Panc1 (cell line): ENCODE measurements at regions not wholly inside any gene's neighbourhood (a gene's known extent, or its start where the extent isn't known, plus 50 kb on each side); places are given as distances from the start of the nearest gene placed in this dataset.

Experiments used
- POLR2AphosphoS5 ChIP-seq: IDR thresholded peaks from 2 replicates; pipeline ENCODE4 v1.6.1; 2012; ENCODE audit warnings: mild to moderate bottlenecking, low read depth, low read length, moderate library complexity
- SIN3A ChIP-seq: IDR thresholded peaks from 2 replicates; pipeline ENCODE4 v1.6.1; 2012; ENCODE audit warnings: low read depth, mild to moderate bottlenecking, low read length, moderate library complexity, borderline replicate concordance; ENCODE audit not compliant: insufficient read depth
- TF ChIP-seq, protein P1 (sequence below): fragments of 450-650 bp; IDR thresholded peaks from 2 replicates; pipeline ENCODE4 v1.5.1; 2017; ENCODE audit warnings: mild to moderate bottlenecking
- TF ChIP-seq, protein P2 (sequence below), 2 experiments: IDR thresholded peaks; 2 replicates each; pipeline ENCODE4 v1.6.1; 2011 to 2012; ENCODE audit warnings: low read depth in 2 of 2, control low read depth in 1 of 2, low read length in 1 of 2, mild to moderate bottlenecking in 1 of 2, moderate library complexity in 1 of 2; ENCODE audit not compliant: insufficient read depth in 1 of 2

DNA sequence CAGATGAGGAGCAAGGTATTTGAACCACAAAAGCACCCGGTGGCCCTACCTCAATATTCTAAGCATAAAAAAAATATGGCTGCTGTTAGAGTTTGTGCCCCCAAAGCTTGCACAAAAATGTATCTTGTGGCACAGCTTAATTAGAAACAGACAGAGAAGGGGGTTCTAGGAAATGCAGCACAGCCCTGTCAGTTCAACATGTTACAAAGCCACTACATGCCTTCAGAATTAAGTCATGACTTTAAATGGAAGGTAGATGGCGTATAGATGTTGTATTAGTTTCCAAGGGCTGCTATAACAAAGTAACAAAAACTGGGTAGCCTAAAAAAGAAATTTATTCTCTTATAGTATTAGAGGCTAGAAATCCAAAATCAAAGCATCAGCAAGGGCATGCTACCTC, 703.8 kb downstream of the DIAPH3 start:
- TF ChIP-seq, protein P1, sequence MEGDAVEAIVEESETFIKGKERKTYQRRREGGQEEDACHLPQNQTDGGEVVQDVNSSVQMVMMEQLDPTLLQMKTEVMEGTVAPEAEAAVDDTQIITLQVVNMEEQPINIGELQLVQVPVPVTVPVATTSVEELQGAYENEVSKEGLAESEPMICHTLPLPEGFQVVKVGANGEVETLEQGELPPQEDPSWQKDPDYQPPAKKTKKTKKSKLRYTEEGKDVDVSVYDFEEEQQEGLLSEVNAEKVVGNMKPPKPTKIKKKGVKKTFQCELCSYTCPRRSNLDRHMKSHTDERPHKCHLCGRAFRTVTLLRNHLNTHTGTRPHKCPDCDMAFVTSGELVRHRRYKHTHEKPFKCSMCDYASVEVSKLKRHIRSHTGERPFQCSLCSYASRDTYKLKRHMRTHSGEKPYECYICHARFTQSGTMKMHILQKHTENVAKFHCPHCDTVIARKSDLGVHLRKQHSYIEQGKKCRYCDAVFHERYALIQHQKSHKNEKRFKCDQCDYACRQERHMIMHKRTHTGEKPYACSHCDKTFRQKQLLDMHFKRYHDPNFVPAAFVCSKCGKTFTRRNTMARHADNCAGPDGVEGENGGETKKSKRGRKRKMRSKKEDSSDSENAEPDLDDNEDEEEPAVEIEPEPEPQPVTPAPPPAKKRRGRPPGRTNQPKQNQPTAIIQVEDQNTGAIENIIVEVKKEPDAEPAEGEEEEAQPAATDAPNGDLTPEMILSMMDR: no peak
- no peak for TF ChIP-seq POLR2AphosphoS5
- TF ChIP-seq SIN3A: no peak
- TF ChIP-seq, protein P2, sequence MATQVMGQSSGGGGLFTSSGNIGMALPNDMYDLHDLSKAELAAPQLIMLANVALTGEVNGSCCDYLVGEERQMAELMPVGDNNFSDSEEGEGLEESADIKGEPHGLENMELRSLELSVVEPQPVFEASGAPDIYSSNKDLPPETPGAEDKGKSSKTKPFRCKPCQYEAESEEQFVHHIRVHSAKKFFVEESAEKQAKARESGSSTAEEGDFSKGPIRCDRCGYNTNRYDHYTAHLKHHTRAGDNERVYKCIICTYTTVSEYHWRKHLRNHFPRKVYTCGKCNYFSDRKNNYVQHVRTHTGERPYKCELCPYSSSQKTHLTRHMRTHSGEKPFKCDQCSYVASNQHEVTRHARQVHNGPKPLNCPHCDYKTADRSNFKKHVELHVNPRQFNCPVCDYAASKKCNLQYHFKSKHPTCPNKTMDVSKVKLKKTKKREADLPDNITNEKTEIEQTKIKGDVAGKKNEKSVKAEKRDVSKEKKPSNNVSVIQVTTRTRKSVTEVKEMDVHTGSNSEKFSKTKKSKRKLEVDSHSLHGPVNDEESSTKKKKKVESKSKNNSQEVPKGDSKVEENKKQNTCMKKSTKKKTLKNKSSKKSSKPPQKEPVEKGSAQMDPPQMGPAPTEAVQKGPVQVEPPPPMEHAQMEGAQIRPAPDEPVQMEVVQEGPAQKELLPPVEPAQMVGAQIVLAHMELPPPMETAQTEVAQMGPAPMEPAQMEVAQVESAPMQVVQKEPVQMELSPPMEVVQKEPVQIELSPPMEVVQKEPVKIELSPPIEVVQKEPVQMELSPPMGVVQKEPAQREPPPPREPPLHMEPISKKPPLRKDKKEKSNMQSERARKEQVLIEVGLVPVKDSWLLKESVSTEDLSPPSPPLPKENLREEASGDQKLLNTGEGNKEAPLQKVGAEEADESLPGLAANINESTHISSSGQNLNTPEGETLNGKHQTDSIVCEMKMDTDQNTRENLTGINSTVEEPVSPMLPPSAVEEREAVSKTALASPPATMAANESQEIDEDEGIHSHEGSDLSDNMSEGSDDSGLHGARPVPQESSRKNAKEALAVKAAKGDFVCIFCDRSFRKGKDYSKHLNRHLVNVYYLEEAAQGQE (IDR thresholded peaks at IDR 0.05; ENCODE audit: insufficient read depth in 1 of 2, low read depth in 2 of 2, low read length in 1 of 2): no peak
